ENCODE measurements at regions not wholly inside any gene's neighbourhood (a gene's known extent, or its start where the extent isn't known, plus 50 kb on each side); places are given as distances from the start of the nearest gene placed in this dataset.

DNA sequence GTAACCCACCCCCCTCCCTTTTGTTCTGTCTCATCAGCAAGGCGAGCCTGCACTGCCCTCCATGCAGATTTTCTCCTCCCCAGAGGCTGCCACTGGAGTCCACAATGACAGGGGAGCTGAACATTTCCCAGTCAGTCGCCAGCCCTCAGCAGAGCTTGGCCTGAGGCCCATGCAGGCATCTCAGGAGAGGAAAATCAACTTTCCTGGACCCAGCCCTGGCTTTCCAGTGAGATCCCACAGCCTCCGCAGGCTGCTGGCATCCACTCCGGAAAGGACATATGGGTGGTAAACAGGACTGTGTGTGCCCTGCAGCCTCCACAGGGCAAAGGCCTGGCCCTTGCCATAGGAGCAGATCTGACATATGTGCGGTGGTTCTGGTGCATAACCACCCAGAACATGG is 253.8 kb downstream of the TNS1 start:
- DNase-seq (ENCODE audit: low spot score): no peak

DNA sequence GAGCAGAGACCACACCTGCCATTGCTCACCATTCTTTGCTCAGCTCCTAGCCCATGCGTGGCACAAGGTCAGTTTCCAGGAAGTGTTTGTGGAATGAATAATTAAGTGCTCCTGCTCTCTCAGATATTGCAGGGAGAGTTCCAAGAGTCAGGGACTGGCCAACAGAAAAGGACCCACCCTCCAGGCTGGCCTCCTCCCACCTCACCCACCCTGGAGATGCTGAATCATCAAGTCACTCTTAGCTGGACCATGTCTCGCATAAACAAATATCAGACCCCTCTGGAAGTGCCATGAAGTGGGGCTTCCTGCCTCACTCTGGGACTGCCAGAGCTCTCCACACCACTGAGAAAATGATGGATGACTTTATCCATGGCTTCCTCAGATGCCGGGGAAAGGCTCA is 256.0 kb downstream of the TNS1 start:
- no peak for DNase-seq (ENCODE audit: low spot score)

- peak; percentile 67 for DNase-seq (ENCODE audit: low spot score)
Measured at GRCh38 chr2:217743966-217744761, 258.6 kb downstream of the TNS1 start.

- DNase-seq (ENCODE audit: low spot score): no peak
Measured at GRCh38 chr2:217743407-217743806, 259.4 kb downstream of the TNS1 start.

- peak; percentile 52 for DNase-seq (ENCODE audit: low spot score)
Measured at GRCh38 chr2:217742841-217743240, 260.0 kb downstream of the TNS1 start.

- no peak for DNase-seq (ENCODE audit: low spot score)
Measured at GRCh38 chr2:217742276-217742675, 260.5 kb downstream of the TNS1 start.

DNA sequence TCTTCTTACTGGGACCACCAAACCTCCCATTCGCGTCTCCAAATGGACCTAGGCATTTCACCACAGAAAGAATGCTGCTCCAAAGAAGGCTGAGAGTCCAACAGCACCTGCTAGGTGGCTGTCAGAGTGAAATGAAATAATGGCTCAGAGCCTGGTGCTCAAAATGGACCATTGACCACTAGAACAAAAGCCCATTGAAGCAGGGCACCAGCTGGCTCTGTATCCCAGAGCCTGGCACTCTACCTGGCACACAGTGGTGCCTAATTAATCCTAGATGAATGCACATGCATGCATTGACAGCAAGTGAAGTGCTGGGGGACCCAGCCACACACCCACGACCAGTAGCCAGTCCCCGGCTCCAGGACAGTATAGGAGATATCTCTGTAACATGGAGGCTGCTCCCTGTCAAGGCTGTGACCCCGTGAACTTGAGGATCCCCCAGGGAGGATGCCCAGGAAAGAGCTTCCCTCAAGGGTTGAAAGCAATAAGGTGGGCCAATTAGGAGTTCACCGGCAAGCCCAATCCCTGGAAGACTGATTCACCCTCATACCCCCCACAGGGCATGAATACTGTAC is 261.3 kb downstream of the TNS1 start:
- peak; percentile 49 for DNase-seq (ENCODE audit: low spot score)

GRCh38 chr2:217740756-217741155 is 262.0 kb downstream of the TNS1 start:
- no peak for DNase-seq (ENCODE audit: low spot score)

DNA sequence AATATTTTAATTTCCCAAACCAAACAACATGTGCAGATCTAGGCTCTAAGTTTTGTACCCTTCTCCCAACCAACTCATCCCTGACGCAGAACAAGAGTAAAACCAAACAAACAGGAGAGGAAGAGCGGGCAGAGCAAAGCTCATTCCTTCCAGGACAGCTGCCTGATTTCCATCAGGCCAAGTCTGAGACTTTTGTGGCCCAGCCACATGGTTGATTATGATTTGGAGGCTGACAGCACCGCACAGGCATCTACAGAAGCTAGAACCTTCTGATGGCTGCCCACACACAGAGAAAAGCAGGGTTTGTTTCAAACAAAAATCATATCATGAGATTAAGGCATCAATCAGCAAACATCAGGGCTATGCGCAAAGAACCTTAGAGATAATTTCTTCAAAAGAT is 262.6 kb downstream of the TNS1 start:
- DNase-seq (ENCODE audit: low spot score): no peak

- DNase-seq (ENCODE audit: low spot score): no peak
Measured at GRCh38 chr2:217739741-217740140, 263.1 kb downstream of the TNS1 start.

DNA sequence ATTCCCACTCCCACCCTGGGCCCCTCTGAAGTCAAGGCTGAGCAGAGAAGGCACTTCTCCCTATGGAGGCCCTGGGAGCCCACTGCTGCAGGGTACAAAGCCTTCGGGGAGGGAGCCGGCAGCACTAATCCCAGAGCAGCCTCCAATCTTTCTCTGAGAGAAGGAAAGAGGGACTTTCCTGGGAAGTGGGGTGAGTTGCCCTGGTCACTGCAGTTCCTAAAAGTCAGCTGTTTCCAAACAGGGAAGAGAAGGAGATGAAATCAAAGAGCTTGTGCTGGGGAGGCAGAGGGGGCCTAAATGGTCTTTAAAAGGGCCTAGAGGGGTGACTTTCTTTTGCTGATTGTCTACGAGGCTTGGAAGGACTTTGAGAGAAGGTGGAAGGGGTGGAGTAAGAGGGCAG is 264.7 kb downstream of the TNS1 start:
- DNase-seq (ENCODE audit: low spot score): no peak

DNA sequence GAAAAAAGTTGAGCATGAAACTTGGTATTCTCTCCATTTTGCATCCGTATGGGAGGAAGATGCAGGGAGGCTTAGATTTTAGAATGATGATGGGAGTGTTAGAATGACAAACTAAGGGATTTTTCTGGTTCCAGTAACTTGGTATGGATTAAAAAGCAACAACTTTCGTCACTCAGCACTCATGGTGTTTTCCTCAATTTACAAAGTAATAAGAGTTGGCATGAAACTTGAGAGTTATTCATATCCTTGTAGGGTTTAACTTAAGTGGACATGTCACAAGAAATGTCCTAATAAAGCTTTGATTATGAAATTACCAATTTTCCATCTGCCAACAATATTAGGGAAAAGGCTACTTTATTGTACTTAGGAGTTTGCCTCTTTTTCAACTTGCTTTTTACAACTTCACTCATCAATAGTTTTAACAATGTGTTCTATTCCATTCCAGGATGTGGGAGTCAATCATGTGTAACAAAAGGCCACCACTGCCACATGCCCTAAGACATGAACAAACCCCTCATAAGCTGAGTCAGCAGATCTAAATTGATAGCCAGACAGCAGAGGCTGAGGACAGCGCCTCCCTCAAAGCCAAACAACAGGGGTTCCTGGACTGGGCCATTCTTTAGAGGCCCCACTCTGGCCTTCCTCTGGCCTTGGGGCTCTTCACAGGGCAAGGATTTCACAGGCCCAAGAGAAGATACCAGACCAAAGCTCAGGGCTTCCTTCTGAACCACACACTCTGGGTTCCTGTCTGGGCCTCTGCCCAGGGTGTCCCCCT is 265.8 kb downstream of the TNS1 start:
- DNase-seq (ENCODE audit: low spot score): no peak

GRCh38 chr2:217735899-217736298 is 266.9 kb downstream of the TNS1 start:
- DNase-seq (ENCODE audit: low spot score): no peak

DNA sequence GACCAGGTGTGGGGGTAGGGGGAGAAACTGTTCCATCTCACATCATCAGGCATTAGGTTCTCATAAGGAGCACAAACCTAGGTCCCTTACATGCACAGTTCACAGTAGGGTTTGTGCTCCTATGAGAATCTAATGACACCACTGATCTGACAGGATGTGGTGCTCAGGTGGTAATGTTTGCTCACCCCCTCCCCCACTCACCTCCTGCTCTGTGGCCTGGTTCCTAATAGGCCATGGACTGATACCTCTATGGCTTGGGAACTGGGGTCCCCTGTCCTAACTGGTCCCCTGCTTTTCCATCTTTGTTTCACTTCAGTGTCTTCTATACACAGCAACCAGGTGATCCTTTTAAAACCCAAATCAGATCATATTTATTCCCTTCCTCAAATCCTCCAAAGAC is 267.8 kb downstream of the TNS1 start:
- no peak for DNase-seq (ENCODE audit: low spot score)

DNA sequence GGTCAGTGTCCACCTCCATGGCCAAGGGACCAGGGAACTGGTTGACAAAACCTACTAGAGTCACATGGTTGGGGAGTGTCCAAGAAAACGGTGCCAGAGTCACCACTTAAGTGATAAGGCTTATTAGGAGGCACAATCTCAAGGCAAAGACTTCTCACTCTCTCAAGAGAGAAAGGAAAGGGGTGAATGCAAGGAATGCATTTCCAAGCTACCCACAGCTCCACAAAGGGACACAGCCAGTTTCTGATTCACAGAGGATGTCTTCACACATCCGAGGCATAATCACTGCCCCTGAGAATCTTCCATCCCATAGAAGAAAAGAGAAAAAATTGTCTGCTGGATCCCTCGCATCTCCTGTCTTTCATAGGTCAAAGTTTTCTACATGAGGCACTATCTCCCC is 269.3 kb downstream of the TNS1 start:
- no peak for DNase-seq (ENCODE audit: low spot score)

DNA sequence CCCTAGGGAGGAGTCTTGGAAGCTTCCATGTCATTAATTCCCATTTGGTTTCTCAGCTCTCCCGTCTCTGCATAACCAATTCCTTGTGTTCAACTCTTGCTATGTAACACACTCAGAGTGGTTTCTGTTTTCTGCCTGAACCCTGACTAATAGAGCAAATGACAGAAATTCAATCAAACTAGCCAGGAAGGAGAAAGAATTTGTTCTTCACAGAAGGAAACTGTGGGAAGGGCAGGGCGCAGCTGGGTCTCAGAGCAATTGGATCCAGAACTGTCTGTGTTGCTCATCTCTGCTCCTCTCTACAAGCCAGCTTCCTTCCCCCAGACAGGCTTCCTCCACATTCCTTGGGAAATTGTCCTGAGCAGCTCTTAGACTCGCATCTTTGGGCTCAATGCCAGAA is 269.8 kb downstream of the TNS1 start:
- DNase-seq (ENCODE audit: low spot score): no peak

- DNase-seq (ENCODE audit: low spot score): no peak
Measured at GRCh38 chr2:217731805-217732204, 271.0 kb downstream of the TNS1 start.

- no peak for DNase-seq (ENCODE audit: low spot score)
Measured at GRCh38 chr2:217729421-217730053, 273.3 kb downstream of the TNS1 start.

DNA sequence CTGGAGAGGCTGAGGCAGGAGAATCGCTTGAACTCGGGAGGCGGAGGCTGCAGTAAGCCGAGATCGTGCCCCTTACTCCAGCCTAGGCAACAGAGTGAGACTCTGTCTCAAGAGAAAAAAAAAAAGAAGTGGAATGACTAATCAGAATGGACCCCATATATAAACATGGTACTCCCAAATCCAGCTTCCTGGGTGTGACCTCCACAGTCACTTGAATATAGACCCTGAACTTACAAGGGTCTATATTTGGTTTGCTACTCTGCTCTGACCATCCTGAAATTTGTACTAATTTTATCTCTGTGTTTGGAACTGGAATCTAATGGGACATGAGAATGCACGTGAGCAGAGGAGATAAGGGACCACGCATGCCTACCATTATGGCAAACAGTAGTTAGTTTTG is 275.0 kb downstream of the TNS1 start:
- no peak for DNase-seq (ENCODE audit: low spot score)

DNA sequence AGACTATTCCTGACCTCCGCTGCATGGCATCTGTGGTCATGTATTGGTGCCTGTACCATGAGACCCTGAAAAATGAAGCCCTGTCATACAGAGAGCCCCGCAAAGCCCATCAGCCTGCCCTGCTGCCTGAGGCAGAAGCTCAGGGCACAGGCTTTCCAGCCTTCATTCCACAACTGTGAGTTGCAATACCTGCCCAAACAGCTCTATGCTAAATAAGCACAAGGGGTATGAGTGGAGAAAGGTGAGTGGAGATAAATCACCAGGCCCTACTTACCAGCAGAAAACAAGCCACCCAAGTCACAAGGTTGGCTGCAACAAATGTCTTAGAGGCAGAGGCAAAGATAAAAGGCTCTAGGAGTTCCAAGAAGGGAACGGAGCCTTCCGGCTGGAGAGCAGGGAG is 277.4 kb downstream of the TNS1 start:
- no peak for DNase-seq (ENCODE audit: low spot score)

- DNase-seq (ENCODE audit: low spot score): no peak
Measured at GRCh38 chr2:217724471-217724870, 278.3 kb downstream of the TNS1 start.

DNA sequence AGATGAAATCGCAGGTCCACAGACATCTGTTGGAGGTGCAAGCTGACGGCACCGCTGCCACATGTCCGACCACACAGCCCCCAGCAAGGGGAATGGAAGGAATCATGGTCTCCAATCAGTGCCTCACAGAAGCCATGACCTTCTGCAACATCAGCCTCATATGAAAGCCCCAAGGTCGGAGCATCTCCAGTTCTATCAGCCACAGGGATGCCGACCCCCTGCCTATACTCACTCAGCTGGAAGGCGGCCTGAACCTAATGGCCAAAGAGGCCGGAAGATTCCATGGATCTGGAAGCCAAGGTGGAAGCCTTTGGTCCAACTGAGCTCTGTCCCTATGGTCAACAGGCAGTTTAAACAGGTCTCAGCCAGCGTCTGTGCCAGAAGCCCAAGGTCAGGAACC is 278.8 kb downstream of the TNS1 start:
- DNase-seq (ENCODE audit: low spot score): no peak
